Effector memory CD4-positive, alpha-beta T cell (primary cell): ENCODE measurements at regions not wholly inside any gene's neighbourhood (a gene's known extent, or its start where the extent isn't known, plus 50 kb on each side); places are given as distances from the start of the nearest gene placed in this dataset.

ENCODE experiments used
- DNase-seq, 3 donors: peaks; one replicate each; pipeline ENCODE4 v3.0.0-alpha.2; 2020
- H3K27ac ChIP-seq: 2 replicates; pipeline ENCODE4 v1.7.0; 2013; ENCODE audit warnings: mild to moderate bottlenecking, low read length, moderate library complexity; ENCODE audit not compliant: insufficient read depth, poor library complexity, severe bottlenecking
- H3K27me3 ChIP-seq: replicated peaks from 2 replicates; pipeline ENCODE4 v1.7.0; 2013; ENCODE audit warnings: mild to moderate bottlenecking, low read length; ENCODE audit not compliant: insufficient read depth, control insufficient read depth, poor library complexity, severe bottlenecking
- H3K36me3 ChIP-seq: 2 replicates; pipeline ENCODE4 v1.7.0; 2013; ENCODE audit warnings: mild to moderate bottlenecking, low read length, moderate library complexity; ENCODE audit not compliant: control insufficient read depth, insufficient read depth
- H3K4me1 ChIP-seq: 2 replicates; pipeline ENCODE4 v1.7.0; 2013; ENCODE audit warnings: low read length, mild to moderate bottlenecking; ENCODE audit not compliant: control insufficient read depth, insufficient read depth, poor library complexity, severe bottlenecking
- H3K4me3 ChIP-seq: 2 replicates; pipeline ENCODE4 v1.7.0; 2013; ENCODE audit warnings: low read length, low read depth, mild to moderate bottlenecking; ENCODE audit not compliant: insufficient read depth, poor library complexity, severe bottlenecking
- H3K9me3 ChIP-seq: 2 replicates; pipeline ENCODE4 v1.7.0; 2013; ENCODE audit warnings: mild to moderate bottlenecking, low read length, moderate library complexity; ENCODE audit not compliant: control insufficient read depth

DNA sequence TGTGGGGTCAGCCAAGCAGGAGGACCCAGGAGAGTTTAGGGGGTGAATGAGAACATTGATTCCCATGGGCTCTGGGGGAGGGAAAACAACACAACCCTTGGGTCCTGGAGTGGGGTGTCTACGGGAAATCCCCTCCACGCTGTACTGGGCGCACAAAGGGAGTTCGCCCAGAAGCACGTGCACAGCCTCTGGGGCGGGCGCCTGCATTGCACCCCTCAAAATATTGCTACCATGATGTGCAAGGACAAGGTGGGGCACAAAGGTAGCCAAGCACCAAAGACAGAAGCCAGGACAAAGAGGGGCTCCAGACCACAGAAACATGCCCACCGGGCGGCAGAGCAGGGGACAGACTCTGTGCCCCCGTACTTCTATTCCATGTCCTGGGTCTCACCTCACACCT is 74.9 kb upstream of the EIF5 start:
- no peak overlapping the region for H3K27ac ChIP-seq
- no peak for DNase-seq
- H3K4me1 ChIP-seq: peaks cover 6% of the 10 kb centered on the region
- H3K27me3 ChIP-seq: no peaks in the 10 kb centered on the region
- H3K9me3 ChIP-seq: no peaks in the 10 kb centered on the region
- H3K36me3 ChIP-seq: no peaks in the 10 kb centered on the region
- H3K4me3 ChIP-seq: no peak overlapping the region

DNA sequence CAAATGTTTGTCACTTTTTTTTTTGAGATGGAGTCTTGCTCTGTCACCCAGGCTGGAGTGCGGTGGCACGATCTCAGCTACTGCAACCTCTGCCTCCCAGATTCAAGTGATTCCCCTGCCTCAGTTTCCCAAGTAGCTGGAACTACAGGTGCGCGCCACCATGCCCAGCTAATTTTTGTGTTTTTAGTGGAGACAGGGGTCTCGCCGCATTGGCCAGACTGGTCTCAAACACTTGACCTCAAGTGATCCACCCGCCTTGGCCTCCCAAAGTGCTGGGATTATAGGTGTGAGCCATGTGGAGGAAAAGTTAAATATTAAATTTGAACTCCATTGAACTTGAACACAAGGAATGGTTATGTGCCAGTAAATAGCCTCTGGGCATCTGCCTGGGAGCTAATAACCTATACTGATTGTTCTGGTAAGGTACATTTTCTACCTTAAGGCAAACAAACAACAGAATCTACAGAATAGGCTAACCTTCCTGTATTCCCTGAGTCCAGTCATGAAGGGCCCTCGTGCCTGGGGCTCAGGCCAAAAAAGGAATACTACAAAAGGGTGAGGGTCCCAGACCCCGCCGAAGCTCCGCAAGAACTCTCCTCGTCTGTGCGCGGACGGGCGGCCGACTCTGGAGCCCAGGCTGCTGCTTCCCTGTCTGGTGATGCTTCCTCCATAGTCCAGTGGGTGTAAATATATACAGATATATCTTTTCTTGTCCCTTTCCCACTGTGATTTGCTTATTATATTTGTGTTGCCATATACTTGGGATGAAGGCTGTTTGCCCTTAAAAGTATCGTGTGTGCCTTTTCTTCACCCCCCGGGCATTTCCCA is 74.0 kb upstream of the EIF5 start:
- H3K27me3 ChIP-seq: no peaks in the 10 kb centered on the region
- H3K9me3 ChIP-seq: no peaks in the 10 kb centered on the region
- H3K4me1 ChIP-seq: peaks cover 6% of the 10 kb centered on the region
- no peaks in the 10 kb centered on the region for H3K36me3 ChIP-seq
- no peak overlapping the region for H3K27ac ChIP-seq
- DNase-seq: no peak
- H3K4me3 ChIP-seq: peak overlapping the region; percentile 42

DNA sequence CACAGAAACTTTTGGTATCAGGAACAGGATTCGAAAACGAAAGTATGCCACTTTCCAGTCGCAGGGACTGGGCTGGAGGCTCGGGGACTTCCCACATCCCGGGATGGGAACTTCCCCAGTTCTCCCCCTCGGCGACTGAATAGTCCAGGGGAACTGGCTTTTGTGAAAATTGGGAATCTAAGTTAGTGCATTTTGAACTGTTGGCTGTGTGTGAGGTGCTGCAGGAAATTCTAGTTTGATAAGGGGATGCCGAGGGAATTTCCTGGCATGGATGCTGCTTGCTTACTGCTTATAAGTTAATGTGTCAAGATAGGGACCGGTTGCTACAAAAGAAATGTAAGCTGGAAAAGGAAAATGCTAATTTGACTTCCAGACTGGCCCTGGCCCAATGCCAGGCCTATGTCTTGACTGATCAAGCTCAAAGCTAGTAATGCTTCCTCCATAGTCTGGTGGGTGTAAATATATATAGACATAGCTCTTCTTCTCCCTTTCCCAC is 73.4 kb upstream of the EIF5 start:
- H3K9me3 ChIP-seq: no peaks in the 10 kb centered on the region
- peaks cover 6% of the 10 kb centered on the region for H3K4me1 ChIP-seq
- peak overlapping the region; percentile 42 for H3K4me3 ChIP-seq
- DNase-seq: no peak
- H3K27me3 ChIP-seq: no peaks in the 10 kb centered on the region
- H3K27ac ChIP-seq: no peak overlapping the region
- H3K36me3 ChIP-seq: no peaks in the 10 kb centered on the region

DNA sequence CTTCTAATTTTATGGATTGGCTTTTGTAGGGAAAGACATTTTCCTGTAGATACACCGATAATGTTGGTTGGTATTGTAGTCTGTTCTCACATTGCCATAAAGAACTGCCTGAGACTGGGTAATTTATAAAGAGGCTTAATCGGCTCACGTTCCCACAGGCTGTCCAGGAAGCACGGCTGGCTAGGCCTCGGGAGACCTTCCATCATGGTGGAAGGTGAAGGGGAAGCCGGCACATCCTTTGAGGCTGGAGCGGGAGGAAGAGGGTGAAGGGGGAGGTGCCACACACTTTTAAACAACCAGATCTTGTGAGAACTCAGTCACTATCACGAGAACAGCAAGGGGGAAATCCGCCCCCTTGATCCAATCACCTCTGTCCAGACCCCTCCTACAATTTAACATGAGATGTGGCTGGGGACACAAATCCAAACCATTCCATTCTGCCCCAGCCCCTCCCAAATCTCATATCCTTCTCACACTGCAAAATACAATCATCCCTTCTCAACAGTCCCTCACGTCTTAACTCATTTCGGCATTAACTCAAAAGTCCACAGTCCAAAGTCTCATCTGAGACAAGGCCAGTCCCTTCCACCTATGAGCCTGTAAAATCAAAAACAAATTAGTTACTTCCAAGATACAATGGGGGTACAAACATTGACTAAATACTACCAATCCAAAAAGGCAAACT is 66.7 kb upstream of the EIF5 start:
- Histone ChIP-seq H3K36me3 (no peaks in the 10 kb centered on the region), H3K4me3 (no peak overlapping the region), H3K4me1 (no peaks in the 10 kb centered on the region), H3K27ac (no peak overlapping the region), H3K9me3 (no peaks in the 10 kb centered on the region), H3K27me3 (peaks cover 7% of the 10 kb centered on the region)
- no peak for DNase-seq

DNA sequence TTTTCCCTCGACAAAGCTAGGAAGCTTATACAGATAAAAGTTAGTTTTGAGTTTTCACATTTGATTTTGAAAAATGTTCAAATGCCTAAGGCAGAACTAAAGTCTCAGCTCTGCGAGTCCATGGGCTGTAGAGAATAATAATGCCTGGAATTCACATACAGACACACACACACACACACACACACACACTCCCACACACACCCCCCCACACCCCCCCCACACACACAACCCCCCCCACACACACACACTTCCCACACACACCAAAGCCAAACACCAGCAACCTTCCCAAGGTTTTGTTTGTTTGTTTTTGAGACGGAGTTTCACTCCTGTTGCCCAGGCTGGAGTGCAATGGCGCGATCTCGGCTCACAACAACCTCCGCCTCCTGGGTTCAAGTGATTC is 62.8 kb upstream of the EIF5 start:
- no peak for DNase-seq
- no peaks in the 10 kb centered on the region for H3K4me1 ChIP-seq
- H3K4me3 ChIP-seq: no peak overlapping the region
- no peaks in the 10 kb centered on the region for H3K9me3 ChIP-seq
- H3K27me3 ChIP-seq: peaks cover 18% of the 10 kb centered on the region
- H3K27ac ChIP-seq: no peak overlapping the region
- H3K36me3 ChIP-seq: no peaks in the 10 kb centered on the region

DNA sequence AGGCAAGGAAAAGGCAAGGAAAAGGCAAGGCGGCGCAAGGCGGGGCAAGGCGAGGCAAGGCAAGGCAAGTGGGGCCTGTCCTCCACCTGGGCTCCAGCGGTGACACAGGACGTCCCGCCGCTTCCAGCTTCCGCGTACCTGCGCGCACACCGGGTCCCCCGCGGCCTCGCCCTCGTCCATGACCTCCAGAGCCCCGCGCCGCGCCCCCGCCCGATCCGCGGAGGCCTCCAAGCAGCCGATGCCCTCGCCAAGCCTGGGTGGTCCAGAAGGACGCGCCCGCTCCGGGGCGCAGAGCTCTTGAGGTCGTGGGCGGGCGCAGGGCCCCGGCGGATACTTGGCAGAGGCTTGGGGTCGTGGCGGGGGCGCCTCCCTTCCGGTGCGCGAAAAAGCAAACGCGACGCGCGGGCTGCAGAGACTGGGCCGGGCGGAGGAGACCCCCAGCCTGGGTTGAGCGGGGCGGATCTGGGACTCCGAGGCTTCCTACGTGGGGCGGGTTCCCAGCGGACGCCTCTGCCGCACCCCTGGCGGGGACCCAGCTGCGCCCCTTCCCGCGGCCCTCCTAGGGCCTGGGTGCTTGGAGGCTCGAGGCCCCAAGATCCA is 60.8 kb upstream of the EIF5 start:
- H3K9me3 ChIP-seq: no peaks in the 10 kb centered on the region
- no peaks in the 10 kb centered on the region for H3K4me1 ChIP-seq
- no peak overlapping the region for H3K27ac ChIP-seq
- H3K36me3 ChIP-seq: no peaks in the 10 kb centered on the region
- no peak for DNase-seq
- H3K4me3 ChIP-seq: no peak overlapping the region
- H3K27me3 ChIP-seq: peaks cover 24% of the 10 kb centered on the region

DNA sequence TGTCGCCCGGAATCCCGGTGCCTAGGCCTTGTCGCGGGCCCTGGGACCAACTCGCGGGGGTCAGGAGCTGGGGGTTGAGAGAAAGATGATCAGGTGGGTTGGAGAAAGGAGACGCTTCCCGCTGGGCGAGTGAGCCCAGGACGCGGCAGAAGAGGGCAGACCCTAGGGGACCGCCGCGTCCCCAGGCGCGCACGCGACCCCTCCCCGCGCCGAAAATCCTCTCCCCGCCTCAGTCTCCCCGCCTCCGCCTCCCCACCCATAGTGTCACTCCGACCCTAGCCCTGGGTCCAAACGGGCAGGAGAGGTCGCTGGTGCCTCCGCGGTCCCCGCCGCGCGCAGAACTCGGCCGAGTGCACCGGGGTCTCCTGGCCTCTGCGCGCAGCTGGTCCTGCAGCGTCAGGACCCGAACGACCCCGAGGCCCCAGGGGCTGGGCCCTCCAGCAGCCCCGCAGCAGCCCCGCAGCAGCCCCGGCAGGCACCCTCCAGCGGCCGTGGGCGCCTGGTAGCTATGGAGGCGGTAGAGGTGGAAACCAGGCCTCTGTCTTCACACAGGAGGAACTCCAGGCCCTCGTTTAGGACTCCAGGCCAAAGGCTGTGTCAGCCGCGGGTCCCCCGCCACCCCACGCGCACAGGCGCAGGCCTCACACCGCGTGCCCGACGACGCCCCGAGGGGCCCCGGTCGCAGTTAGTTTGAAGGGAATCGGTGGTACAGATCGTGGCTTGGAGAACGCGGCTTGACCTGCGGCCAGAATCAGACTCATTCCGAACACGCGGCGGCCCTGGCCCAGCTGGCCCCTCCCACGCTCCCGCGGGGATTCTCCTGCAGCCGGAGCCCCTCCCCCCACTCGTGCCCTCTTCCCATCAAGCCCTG is 60.1 kb upstream of the EIF5 start:
- no peak for DNase-seq
- no peak overlapping the region for H3K4me3 ChIP-seq
- H3K27me3 ChIP-seq: peaks cover 24% of the 10 kb centered on the region

DNA sequence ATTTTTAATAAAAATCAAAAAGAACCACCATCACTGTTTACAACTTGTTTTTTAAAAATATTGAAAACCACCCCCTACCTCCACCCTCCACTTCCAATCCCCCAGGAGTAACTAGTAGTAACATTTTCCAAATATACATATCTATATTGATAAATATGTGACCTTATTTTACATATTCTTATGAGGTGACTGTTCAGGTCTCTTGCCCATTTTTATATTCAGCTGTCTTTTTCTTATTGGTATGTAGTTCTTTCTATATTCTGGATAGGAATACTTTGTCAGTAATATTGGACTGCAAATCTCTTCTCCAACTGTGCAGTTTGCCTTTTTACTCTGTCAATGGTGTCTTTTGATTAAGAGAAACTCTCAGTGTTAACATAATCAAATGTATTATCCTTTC is 59.0 kb upstream of the EIF5 start:
- no peak overlapping the region for H3K27ac ChIP-seq
- DNase-seq: no peak
- peaks cover 30% of the 10 kb centered on the region for H3K27me3 ChIP-seq

More for the DNA sequence above, 60.1 kb upstream of the EIF5 start:
- Histone ChIP-seq H3K9me3 (no peaks in the 10 kb centered on the region), H3K36me3 (no peaks in the 10 kb centered on the region), H3K27ac (no peak overlapping the region), H3K4me1 (peaks cover under 1% of the 10 kb centered on the region)

DNA sequence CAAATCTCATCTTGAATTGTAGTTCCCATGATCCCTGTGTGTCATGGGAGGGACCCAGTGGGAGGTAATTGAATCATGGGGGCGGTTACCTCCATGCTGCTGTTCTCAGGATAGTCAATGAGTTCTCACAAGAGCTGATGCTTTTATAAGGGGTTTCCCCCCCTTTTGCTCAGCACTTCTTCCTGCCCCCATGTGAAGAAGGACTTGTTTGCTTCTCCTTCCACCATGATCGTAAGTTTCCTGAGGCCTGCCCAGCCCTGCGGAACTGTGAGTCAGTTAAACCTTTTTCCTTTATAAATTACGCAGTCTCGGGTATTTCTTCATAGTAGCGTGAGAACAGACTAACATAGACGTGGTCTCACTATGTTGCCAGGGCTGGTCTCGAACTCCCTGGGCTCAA is 56.1 kb upstream of the EIF5 start:
- no peaks in the 10 kb centered on the region for H3K9me3 ChIP-seq
- H3K4me1 ChIP-seq: peaks cover 8% of the 10 kb centered on the region
- peaks cover 35% of the 10 kb centered on the region for H3K27me3 ChIP-seq
- no peaks in the 10 kb centered on the region for H3K36me3 ChIP-seq
- H3K27ac ChIP-seq: no peak overlapping the region
- H3K4me3 ChIP-seq: no peak overlapping the region
- DNase-seq: no peak

More for the DNA sequence above, 59.0 kb upstream of the EIF5 start:
- Histone ChIP-seq H3K4me3 (no peak overlapping the region), H3K4me1 (peaks cover 8% of the 10 kb centered on the region), H3K36me3 (no peaks in the 10 kb centered on the region), H3K9me3 (no peaks in the 10 kb centered on the region)
